ENCODE measurements at regions not wholly inside any gene's neighbourhood (a gene's known extent, or its start where the extent isn't known, plus 50 kb on each side); places are given as distances from the start of the nearest gene placed in this dataset.

DNA sequence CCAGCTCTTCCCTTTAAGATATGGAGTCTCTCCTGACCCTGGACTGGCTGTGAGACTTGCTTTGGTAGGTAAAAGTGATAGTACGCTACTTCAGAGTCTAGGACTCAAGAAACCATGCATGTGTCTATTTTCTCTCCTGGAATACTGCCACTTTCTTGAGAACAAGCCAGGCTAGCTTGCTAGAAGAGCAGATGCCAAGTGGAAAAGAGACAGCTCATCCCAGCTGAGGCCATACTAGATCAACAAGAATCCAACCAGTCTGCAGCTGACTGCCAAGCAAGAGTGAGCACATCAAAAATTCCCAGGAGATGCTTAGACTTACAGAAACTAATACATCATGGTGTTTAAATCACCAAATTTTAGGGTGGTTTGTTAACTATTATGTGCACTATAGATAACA, 208.3 kb upstream of the RBMS3 start:
- no peak for DNase-seq

DNA sequence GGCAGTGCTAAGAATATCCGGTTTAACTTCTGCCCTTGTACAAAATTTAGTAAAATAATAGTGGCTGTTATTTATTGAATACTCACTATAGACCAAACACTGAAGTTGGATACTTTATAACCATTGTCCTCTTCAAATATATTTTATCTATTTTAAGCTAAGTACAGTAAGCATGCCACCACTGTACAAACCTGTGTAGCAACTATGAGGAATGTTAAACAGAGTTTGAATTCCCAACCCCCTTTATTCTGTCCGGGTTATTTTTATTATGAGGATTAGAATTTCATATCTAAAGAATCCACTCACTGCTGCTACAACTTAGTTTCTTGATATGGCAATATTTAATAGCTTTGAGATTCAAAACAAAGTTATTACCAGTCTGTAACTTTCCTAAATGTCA, 203.5 kb upstream of the RBMS3 start:
- DNase-seq, result no peak

DNA sequence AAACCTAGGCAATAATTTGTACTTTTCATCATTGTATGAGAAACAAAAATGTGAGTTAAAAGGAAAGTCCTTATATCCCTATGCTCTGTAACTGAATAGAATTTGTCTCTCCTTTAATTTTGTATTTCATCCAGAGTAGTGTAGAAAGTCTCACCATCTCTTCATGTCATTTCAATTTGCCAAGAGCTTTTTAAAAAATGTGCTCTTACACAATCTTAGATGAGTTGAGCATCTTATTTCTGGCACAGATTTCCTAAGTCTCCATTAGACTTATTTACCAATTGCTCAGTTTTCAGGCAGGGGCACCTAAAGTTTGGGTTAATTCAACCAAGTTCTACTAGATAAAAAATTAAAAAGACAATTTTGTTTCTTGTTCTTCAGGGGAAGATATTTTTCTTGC, 201.5 kb upstream of the RBMS3 start:
- DNase-seq, result no peak

DNA sequence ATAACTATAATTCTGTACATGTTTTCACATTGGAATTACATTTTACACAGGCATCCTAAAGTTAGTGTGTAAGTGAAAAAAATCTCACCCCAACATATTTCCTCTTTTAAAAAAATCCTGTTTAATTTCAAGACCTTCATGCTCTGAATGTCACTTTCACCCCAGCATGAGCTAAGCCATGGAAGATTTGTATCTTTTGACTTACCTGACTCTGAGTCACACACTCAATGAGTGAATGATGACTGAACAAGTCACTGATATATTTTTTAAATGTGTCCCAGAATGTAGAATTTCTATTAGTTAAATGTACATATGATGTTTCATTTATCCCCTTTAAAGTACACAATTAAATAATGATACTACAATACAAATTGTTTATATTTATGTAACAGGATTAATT, 199.9 kb upstream of the RBMS3 start:
- DNase-seq, result no peak

DNA sequence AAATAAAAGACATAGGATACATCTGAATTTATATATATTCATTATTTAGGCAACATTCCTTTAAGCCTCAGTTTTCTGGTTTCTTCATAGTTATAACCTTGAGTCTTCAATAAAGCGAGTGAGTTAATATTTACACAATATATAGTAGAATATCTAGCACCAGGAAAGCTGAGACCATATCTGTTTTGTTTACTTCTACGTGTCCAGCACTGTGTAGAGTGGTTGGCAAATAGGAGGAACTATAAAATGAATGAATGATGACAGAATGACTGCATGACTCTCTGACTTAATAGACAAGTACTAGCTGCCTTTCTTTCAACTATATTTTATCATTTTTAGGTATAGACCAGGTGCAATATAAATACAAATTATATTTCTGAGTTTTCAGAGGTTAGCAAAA, 197.8 kb upstream of the RBMS3 start:
- DNase-seq, result no peak

DNA sequence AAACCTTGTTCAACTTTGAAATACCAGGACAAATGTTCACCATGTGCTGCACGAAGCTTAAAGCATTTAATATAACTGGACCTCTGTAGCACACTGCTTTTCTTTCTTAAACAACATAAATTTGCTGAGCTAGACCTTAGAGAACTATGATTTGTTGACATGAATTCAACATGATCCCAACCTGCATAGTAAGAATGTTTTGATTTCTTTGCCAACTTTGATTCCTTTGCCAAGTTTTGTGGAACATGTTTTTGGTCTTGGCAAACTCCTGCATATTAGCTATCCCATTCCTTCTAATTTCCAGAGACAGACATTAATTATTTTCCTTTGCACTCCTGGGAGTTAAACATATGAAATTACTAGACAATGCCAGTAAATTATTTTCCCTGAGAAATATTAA, 197.2 kb upstream of the RBMS3 start:
- DNase-seq, result no peak

DNA sequence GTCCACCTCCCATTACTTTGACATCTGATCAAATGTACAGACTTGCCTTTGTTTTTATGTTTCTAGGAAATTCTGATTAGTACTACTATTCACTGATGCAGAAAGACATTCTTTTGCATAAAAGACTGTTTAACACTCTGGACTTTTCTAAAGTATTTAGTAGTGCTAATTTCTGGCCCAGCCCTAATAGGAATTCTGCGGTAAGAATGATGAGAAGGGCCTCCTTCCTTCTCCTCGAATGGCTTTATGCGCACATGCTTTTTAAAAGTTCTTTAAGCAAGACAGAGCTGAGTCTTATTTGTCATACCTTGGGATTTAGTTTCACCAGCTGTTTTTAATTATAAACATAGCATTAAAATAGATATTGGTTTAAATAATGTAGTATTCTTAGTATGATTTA, 192.3 kb upstream of the RBMS3 start:
- no peak for DNase-seq

DNA sequence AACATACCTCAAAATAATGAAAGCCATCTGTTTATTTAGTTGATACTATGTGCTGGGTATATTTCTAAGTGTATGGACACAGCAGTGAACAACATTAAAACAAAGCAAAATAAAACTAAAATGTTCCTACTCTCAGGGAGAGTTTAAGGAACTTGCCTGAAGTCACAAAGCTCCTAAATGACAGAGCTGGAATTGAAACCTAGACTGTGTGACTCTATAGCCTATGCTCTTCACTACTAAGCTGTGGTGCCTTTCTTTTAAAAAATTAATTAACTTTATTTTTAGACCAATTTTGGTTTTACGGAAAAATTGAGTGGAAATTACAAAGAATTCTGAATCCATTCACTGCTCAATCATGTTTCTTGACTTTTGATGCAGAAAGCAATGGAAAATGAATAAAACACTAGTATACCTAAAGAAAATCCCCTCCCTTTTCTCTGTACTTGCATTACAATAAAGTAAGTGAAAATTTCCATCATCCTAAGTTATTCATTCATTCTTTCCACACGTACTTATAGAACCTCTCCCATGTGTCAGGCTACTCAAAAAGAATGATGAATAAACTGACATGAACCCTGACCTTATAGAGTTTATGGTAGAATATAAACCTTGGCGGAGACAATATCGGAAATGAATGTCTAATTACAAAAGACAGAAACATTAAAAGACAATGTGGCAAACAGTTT, 189.8 kb upstream of the RBMS3 start:
- no peak for DNase-seq

DNA sequence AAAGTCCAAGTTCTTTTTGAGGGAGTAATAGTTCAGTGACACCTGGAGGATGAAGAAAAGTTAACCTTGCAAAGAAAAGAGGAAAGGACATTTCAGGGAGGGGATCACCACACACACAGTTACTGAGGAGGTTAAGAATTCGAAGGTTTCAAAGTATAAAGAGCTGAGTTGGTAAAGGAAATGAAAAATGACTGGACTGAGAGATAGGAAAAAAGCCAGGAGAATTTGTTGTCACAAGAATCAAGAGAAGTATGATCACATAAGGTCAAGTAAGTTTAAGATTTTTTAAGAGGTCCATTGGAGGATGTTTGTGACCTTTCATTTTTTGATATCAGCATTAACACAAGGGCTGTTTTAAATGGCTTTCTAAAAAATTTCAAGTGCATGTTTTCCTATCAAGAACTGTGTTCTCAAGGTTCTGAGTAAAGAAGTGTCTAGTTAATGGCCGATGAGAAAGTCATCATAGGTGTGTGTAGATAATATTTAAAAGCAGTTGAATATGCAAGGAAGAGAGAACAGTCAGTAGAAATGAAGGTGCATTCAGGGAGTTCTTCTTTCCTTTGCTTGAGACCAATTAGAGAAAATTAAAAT, 189.2 kb upstream of the RBMS3 start:
- DNase-seq, result no peak

DNA sequence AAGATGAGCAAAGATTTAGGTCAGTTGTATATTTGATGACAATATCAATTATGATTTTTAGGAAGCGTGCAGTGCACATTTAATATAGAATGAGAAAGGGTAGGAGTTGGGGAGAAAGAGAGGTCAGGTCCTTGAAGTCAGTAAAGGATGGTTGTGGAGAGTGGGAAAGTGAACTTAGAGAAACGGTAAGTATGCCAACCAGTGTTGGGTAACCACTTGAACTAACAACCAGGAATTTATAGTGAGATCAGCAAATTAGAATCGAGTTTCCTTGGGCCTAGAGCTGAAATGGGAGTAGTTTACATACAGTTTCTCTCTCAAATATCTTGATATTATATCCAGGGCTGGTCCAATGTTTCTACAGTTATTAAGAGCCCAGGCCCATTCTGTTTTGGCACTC, 188.5 kb upstream of the RBMS3 start:
- DNase-seq, result no peak

DNA sequence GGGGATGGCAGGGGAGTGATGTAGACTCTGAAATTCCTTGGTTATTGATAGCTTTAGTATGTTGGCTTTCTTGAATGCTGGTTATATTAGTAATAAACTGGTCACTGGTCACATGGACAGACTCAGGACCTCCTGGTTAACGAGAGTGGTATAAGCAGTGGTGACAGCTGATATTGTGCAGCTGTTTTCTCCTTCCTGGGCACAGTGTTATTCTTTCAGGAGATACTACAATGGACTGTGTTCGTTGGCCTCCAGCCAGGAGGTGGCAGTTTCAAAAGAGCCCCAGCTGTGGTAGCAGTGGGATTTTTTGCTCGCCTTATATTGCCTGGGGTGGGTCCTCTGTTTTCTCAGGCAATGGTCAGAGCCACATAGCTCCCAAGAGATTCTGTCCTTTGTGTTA, 181.6 kb upstream of the RBMS3 start:
- DNase-seq, result no peak

DNA sequence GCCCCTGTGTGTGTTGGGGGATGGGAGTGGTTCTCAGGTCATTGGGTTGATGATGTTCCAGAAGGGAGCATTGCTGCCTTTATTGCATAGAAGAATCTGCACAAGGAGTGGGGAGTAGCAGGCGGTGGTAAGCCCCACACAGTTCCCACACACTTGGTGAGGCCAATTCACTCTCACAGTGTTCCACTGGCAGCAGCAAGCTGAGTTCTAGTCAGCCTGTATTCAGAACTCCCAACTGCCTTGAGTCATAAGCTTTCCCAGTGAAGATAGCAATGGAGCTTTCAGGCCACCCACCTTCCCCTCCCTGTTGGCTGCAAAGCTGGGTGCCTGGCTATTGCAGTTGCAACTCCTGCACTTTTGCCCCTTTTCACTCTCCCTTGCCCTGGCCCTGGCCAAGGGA, 181.1 kb upstream of the RBMS3 start:
- no peak for DNase-seq

DNA sequence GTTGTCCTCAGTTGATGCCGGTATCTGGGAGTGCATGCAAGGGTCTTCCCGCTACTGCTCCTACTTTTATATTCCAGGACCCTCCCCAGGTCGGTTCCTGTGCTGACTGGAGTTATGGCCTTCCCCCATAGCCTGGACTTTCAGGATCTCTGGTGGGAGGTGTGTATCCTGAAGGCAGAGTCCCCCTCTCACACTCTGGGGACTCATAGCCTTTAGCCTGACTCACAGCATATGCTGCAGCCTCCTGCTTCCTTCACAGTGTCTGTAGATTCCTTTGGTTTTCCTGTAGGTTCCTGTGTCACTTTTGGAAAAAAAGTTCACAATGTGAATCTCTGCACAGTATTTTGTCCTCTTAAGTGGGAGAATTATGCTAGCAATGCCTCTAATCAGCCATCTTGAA, 180.6 kb upstream of the RBMS3 start:
- DNase-seq, result no peak

DNA sequence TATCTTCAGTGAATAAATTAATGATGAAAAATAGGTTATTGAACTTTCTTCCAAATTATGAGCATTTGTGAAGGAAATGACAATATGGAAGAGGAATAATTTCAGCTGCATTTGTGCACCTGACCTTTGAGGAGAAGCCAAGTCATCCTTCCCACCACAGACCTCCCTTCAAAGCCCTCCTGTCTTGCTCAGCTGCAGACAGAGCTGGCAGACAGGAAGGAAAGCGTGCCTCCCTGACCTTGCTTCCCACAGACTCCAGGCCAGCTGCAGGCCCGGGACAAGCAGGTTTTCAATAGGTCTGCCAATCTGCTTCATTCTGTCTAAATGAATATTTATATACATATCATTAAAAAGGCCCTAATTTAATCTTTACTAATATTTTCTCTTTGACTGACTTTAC, 152.9 kb upstream of the RBMS3 start:
- DNase-seq, result no peak

DNA sequence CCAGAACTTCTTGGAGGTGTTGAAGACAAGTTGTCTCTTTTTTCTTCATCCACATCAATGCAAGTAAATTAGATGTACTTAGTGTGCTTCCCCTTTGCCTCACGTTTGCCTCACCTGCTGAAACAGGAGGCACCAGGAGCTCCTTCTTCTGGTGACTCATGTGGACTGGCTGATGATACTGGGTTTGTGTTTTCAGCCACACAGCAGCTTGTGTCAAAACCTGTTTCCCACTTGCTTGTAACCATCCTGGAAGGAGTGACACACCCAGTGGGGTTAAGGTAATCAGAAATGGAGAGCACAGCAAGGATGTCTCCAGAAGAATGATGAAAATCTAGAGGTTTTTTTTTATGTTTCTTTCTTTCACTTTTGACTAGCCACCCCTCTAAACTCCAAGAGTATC, 143.3 kb upstream of the RBMS3 start:
- peak; percentile 9 for DNase-seq

DNA sequence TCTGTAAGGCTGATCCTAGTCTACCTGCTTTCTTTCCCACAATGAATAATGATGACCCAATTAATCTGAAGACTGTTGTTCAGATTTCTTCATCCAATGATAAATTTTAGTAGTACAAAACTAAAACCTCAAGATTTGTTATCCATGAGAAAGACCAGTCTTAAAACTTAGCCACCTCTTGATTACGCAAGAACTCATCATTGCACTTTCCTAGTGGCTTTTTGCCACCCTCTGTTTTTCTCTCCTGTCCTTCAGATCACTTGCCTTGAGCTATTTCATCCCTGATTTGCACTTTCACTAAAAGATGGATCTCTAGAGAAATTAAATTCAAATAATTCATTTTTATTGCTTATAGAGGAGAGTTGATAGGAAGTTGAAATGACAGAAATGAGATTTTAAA, 142.7 kb upstream of the RBMS3 start:
- no peak for DNase-seq

DNA sequence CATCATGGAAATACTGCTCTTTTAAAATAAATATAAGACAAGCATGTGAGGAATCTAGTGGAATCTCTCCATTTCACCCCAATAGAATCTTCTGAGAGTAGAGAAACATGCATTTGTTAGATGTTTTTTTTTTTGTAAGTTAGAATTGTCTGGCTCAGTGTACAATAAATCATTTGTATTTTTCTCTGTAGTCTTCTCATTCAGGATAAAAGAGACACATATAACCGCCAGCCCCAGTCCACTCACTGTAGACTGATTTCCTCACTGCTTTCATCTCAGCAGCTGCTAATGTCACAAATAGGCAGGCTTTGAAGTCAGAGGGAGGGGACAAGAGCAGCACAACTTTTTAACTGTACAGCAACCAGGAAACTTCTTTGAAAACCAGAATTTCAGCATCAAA, 140.2 kb upstream of the RBMS3 start:
- DNase-seq, result no peak

DNA sequence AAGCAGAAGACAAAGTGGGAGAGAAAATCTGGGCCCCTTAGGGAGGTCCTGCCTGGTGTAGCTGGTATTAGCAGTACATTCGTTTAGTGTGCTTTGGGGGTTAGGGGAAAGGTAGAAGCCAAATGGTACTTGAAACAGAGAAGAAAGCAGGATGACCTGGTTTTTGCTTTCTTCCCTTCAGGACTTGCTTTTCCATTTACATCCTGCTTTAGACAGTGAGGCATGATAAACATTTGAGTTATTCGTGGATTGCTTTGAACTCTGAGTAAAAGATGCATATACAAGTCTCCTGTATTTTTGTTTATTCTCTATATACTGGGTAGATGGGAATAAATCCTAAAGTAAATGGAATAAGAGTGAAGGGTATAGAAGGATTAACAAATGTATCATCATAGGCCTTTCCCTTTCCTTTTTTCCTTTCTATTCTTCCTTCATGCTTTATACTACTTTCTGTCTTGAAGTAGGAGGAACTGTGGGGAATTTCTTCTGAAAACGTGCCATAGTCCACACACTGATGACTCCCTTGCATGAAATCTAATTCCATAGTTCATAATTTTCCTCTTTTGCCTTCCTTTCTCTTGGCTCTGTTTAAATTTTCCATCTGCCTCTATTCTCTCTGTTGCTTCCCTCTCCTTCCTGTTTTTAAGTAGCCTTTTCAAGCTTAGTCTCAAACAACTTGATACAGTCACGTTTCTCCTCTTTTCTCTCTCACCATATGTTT, 139.5 kb upstream of the RBMS3 start:
- DNase-seq, result no peak

DNA sequence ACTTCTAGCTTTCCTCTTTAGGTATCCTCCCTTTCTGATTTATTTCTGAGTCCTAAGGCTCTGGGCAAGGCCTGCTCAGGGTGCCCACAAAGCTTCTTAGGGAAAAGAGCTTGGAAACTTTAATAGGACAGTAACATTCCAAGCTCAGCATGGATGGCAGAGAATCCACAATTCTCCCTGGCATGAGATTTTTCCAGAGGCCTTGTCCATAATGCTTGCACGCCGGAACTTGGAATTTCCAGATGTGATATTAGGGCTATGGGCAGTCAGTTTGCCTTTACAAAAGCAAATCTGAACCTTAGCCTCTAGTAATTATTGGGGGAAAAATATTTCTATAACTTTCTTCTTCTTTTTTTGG, 139.0 kb upstream of the RBMS3 start:
- DNase-seq, result no peak

DNA sequence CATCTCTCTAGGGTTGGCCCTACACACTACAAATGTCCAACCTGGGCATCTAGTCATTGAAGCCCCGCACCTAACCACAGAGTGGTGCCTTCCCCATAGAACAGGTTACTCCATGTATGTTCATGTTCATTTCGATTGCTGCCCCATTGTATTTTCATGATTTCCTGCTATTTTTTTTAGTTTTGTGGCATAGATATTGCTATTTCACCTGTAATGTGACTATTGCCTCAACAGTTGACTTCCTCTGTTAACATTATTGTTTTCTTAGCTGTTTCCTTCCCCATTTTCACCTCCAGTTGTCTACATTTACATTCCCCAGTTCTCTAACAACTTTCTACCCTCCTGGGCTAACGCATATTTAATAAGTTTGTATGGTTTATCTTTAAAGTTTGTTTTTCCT, 137.7 kb upstream of the RBMS3 start:
- DNase-seq, result no peak

DNA sequence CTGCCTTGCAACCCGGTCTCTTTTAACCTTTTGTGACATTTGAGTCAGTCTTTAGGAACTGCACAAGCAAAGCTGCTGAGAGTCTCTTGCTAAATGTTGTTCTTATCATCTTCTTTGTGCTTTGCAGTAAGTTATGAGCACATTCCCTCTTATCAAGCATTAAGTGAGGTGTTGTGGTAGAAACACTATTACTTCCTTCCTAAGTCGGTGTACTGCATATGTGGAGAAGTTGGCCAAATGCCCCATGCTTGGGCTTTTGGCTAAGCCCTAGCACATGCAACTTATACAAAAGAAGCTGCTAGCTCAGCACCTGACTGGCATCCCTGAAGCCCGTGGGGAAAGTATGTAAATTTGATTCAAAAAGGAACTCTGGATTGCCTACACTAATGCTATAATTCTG, 136.5 kb upstream of the RBMS3 start:
- DNase-seq, result no peak

DNA sequence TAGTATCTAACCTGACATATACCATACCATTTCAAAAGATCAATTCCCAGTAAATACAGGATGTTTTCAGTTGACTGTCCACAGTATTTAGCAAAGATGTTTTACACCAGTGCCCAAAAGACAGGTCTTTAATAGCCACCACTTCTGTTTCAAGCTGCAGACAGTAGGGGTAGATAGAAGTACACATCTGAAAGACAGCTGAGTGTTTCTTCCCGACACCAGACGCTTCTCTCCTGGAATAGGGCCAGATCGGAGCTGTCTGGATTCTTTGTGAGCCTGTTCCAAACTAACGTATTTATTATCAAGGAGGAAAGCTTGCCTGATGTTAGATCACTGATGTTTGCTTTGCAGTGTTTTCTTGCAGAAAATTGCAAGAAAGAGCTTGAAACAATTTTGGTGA, 136.1 kb upstream of the RBMS3 start:
- no peak for DNase-seq

DNA sequence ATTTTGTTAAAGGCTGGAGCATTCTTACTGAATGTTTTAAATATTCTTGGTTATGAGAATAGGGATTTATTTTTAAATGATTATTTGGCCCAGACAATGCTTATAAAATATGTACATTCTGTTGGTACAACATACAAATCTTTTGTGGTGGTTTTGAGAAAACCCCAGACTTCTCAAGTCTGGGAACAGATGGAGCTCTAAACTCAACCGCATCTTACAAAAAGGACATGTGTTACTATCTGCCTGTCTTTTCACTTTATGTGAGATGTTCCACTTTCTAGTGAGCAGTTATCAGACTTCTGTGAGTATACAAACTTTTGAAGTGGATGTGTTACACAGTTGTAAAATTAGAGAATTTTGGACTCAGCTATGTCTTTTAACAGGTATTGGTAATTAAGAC, 135.5 kb upstream of the RBMS3 start:
- DNase-seq, result no peak

DNA sequence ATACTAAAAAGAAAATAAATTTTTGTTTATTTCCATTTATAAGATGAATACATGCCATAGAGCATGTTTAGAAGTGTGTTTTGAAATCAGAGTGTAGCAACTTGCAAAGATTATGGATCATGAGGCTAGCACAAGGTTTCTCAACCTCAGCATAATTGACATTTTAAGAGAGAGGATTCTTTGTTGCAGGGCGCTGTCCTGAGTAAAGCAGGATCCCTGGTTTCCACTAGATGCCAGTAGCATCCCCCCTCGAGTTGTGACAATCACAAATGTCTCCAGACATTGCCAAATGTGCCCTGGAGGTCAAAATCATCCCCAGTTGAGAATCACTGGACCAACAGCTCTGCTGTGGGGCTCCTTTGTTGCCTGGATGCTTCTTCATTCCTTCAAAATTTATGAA, 128.5 kb upstream of the RBMS3 start:
- DNase-seq, result no peak

DNA sequence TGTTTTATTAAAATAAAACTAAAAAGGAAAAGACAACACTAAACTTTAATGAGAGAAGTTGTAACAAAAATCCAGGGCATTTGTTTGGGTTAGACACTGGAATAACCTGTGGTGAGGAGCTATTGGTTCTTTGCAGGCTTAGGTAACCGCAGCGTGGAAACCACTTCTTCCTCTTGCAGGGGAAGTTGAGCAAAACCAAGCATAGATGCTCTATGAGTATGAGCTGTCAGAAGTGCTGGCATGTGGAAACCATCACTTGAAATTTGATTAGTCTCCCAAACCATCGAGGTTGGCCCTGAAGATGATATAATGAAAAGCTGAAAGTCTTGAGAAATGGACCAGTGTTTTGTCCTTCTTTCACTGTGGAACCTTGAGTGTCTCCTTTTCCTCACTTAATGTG, 127.1 kb upstream of the RBMS3 start:
- DNase-seq, result peak; percentile 42
